MM.1S (cell line): ENCODE measurements at regions not wholly inside any gene's neighbourhood (a gene's known extent, or its start where the extent isn't known, plus 50 kb on each side); places are given as distances from the start of the nearest gene placed in this dataset.

Experiments
- DNase-seq: peaks from one replicate; pipeline ENCODE4 v3.0.0-alpha.2; 2015
- H2AFZ ChIP-seq: fragments of 300-600 bp; sonication (generic); 2 replicates; pipeline ENCODE4 v1.6.0; 2016; ENCODE audit warnings: antibody characterized with exemption, low read length
- H3F3A ChIP-seq: fragments of 300-600 bp; sonication (generic); 2 replicates; pipeline ENCODE4 v1.6.1; 2016; ENCODE audit warnings: mild to moderate bottlenecking, antibody characterized with exemption, low read length, moderate library complexity, mixed read lengths; ENCODE audit not compliant: insufficient read depth
- H3K27ac ChIP-seq: fragments of 300-600 bp; sonication (generic); 2 replicates; pipeline ENCODE4 v1.5.1; 2016; ENCODE audit warnings: mild to moderate bottlenecking, low read length
- H3K27me3 ChIP-seq: fragments of 300-600 bp; sonication (generic); replicated peaks from 2 replicates; pipeline ENCODE4 v1.6.0; 2016; ENCODE audit warnings: low read length; ENCODE audit not compliant: insufficient read depth
- H3K36me3 ChIP-seq: fragments of 300-600 bp; sonication (generic); replicated peaks from 2 replicates; pipeline ENCODE4 v1.6.1; 2016; ENCODE audit warnings: mild to moderate bottlenecking, low read length, mixed read lengths; ENCODE audit not compliant: insufficient read depth
- H3K4me1 ChIP-seq: fragments of 300-600 bp; sonication (generic); 2 replicates; pipeline ENCODE4 v1.6.1; 2016; ENCODE audit warnings: low read length, mixed read lengths
- H3K4me2 ChIP-seq: fragments of 300-600 bp; sonication (generic); 2 replicates; pipeline ENCODE4 v1.6.0; 2016; ENCODE audit warnings: low read depth, low read length
- H3K4me3 ChIP-seq: fragments of 300-600 bp; sonication (generic); 2 replicates; pipeline ENCODE4 v1.5.1; 2016; ENCODE audit warnings: low read length, mixed read lengths
- H3K79me2 ChIP-seq: fragments of 300-600 bp; sonication (generic); 2 replicates; pipeline ENCODE4 v1.6.1; 2016; ENCODE audit warnings: mixed run types, low read length, mixed read lengths
- H3K9ac ChIP-seq: fragments of 300-600 bp; sonication (generic); 2 replicates; pipeline ENCODE4 v1.6.1; 2016; ENCODE audit warnings: low read length, mixed read lengths
- H3K9me2 ChIP-seq: fragments of 300-600 bp; sonication (generic); replicated peaks from 2 replicates; pipeline ENCODE4 v1.6.1; 2016; ENCODE audit warnings: mild to moderate bottlenecking, low read length, mixed read lengths; ENCODE audit not compliant: insufficient read depth
- H3K9me3 ChIP-seq: fragments of 300-600 bp; sonication (generic); replicated peaks from 2 replicates; pipeline ENCODE4 v1.6.1; 2016; ENCODE audit warnings: mild to moderate bottlenecking, low read length, mixed read lengths; ENCODE audit not compliant: insufficient read depth
- H4K20me1 ChIP-seq: fragments of 300-600 bp; sonication (generic); 2 replicates; pipeline ENCODE4 v1.6.1; 2016; ENCODE audit warnings: mild to moderate bottlenecking, low read length, moderate library complexity, mixed read lengths; ENCODE audit not compliant: insufficient read depth
- CTCF ChIP-seq: fragments of 300-600 bp; sonication (generic); IDR thresholded peaks from 2 replicates; pipeline ENCODE4 v1.5.1; 2016; ENCODE audit warnings: antibody characterized with exemption, low read length, mixed read lengths
- EZH2 ChIP-seq: fragments of 300-600 bp; sonication (generic); optimal IDR thresholded peaks from 2 replicates; pipeline ENCODE3; 2017; ENCODE audit warnings: low read depth, mild to moderate bottlenecking, antibody characterized with exemption, low read length, mixed read lengths
- EZH2phosphoT487 ChIP-seq: fragments of 300-600 bp; sonication (generic); IDR thresholded peaks from 2 replicates; pipeline ENCODE4 v1.6.1; 2018; ENCODE audit warnings: antibody characterized with exemption, low read length

- H4K20me1 ChIP-seq: no peaks in the 10 kb centered on the region
- no peaks in the 10 kb centered on the region for H3K9me3 ChIP-seq
- no peaks in the 10 kb centered on the region for H3K9me2 ChIP-seq
- H3K27me3 ChIP-seq: no peaks in the 10 kb centered on the region
- no peak overlapping the region for H3K27ac ChIP-seq
- H3K36me3 ChIP-seq: no peaks in the 10 kb centered on the region
- DNase-seq: no peak
- no peaks in the 10 kb centered on the region for H3K79me2 ChIP-seq
- H3K4me1 ChIP-seq: no peaks in the 10 kb centered on the region
- H2AFZ ChIP-seq: no peak overlapping the region
- no peak overlapping the region for H3K9ac ChIP-seq
- no peaks in the 10 kb centered on the region for H3F3A ChIP-seq
- TF ChIP-seq EZH2 (no peak), CTCF (no peak), EZH2phosphoT487 (no peak)
- no peak overlapping the region for H3K4me2 ChIP-seq
- H3K4me3 ChIP-seq: no peak overlapping the region
Measured at GRCh38 chr6:79842376-79843040, 104.8 kb downstream of the ELOVL4 start.

DNA sequence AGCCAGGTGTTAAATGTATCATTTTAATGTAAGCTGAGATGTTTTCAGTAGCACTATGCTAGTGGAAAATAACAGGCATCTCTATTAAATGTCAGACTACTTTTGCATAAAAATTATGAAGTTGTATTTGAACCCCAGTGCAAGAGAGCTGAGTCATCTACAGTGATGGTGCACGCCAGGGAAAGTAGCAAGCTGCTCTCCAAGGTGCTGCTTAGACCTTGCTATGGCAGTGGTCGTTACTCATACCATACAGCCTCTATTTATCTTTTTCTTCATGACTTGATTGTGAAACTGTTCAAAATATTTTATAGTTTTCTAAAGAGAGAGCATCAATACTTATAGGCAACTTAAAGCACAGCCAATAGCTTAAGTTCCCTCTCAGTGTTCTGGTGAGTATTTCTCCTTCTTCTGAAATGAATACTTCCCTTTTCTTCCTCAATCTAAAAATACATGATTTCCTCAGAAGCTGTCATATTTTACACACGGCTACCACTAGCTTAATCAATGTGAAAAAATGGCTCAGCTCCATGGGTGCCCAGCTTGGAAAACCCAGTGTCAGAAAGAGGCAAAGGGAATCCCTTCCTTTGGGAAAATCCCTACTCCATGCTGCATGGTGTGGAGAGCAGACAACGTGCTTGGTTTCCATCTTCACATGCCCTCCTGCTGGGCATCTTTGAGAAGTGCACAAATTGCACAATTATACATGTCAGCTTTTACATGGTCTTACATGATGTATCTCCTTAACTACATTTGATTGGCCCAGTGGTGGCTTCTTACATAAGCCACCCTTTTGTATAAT is 105.6 kb downstream of the ELOVL4 start:
- Histone ChIP-seq H3K27me3 (no peaks in the 10 kb centered on the region), H3K79me2 (no peaks in the 10 kb centered on the region), H3K4me3 (no peak overlapping the region), H3K36me3 (no peaks in the 10 kb centered on the region), H4K20me1 (no peaks in the 10 kb centered on the region), H3K4me2 (no peak overlapping the region), H2AFZ (no peak overlapping the region), H3K9me2 (no peaks in the 10 kb centered on the region), H3K9me3 (no peaks in the 10 kb centered on the region), H3K27ac (no peak overlapping the region), H3F3A (no peaks in the 10 kb centered on the region), H3K9ac (no peak overlapping the region), H3K4me1 (no peaks in the 10 kb centered on the region)
- DNase-seq: peak; percentile 23
- TF ChIP-seq CTCF (peak; percentile 9; the same call in 1 of the 2 replicates), EZH2phosphoT487 (no peak)

DNA sequence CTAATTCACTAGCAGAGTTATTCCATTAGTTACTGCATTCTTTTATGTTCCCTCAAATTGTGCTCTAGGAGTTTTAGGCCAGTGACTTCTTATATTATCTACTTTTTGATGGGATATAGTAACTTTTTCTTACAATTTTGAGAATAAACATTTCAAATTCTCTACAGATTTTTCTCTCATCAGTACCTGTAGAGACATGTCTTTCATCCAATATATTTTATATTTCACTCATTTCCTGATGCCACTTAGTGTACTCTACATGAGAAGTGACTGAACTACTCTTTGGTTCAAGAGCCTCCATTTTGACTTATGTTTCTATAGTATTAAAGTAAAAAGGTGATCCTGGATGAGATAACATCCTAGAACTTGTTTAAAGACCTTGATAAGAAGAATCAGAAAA is 108.5 kb downstream of the ELOVL4 start:
- H3K27me3 ChIP-seq: no peaks in the 10 kb centered on the region
- no peak overlapping the region for H3K27ac ChIP-seq
- H3K9ac ChIP-seq: no peak overlapping the region
- H4K20me1 ChIP-seq: no peaks in the 10 kb centered on the region
- no peaks in the 10 kb centered on the region for H3K79me2 ChIP-seq
- no peaks in the 10 kb centered on the region for H3K36me3 ChIP-seq
- H3F3A ChIP-seq: no peaks in the 10 kb centered on the region
- H3K4me1 ChIP-seq: no peaks in the 10 kb centered on the region
- H3K4me2 ChIP-seq: no peak overlapping the region
- no peaks in the 10 kb centered on the region for H3K9me2 ChIP-seq
- TF ChIP-seq EZH2phosphoT487: no peak
- no peak for TF ChIP-seq EZH2
- no peak for TF ChIP-seq CTCF
- no peak overlapping the region for H3K4me3 ChIP-seq
- H2AFZ ChIP-seq: no peak overlapping the region
- no peak for DNase-seq
- H3K9me3 ChIP-seq: no peaks in the 10 kb centered on the region
